GM18502 (cell line): ENCODE measurements at regions not wholly inside any gene's neighbourhood (a gene's known extent, or its start where the extent isn't known, plus 50 kb on each side); places are given as distances from the start of the nearest gene placed in this dataset.

Experiments used
- ATAC-seq: cut with Tn5 transposase; IDR thresholded peaks from one replicate; pipeline ENCODE4 v1.9.1; 2021; ENCODE audit warnings: mild to moderate bottlenecking; ENCODE audit not compliant: unreplicated experiment, poor library complexity

GRCh38 chr4:120977435-120977997, 55.0 kb upstream of the PRDM5 start:
- ATAC-seq, result peak; percentile 93

- ATAC-seq, result no peak
Observed at GRCh38 chr4:120973207-120973606, 50.7 kb upstream of the PRDM5 start.
